Transverse colon (tissue), 3 donors: ENCODE measurements at regions not wholly inside any gene's neighbourhood (a gene's known extent, or its start where the extent isn't known, plus 50 kb on each side); places are given as distances from the start of the nearest gene placed in this dataset.

Experiments used
- CTCF ChIP-seq, 5 experiments: fragments of 200-600 bp in 3 of 5; fragments of 450-650 bp in 2 of 5; sonication (generic) in 3 of 5; IDR thresholded peaks; 1 replicate in 2 of 5; 2 replicates in 3 of 5; pipeline ENCODE4 v1.5.1; 2016 to 2017; ENCODE audit warnings: antibody characterized with exemption in 5 of 5, inconsistent platforms in 3 of 5, mild to moderate bottlenecking in 2 of 5, moderate library complexity in 1 of 5
- POLR2A ChIP-seq: fragments of 450-650 bp; IDR thresholded peaks from one replicate; pipeline ENCODE4 v1.6.1; 2016; ENCODE audit warnings: antibody characterized with exemption, mild to moderate bottlenecking, moderate library complexity

- TF ChIP-seq POLR2A (no peak), CTCF (IDR thresholded peaks at IDR 0.05) (no peak)
Measured at GRCh38 chr3:30124435-30125370, 481.7 kb upstream of the TGFBR2 start.
